GM13976 (cell line): ENCODE measurements at regions not wholly inside any gene's neighbourhood (a gene's known extent, or its start where the extent isn't known, plus 50 kb on each side); places are given as distances from the start of the nearest gene placed in this dataset.

Experiments used
- DNase-seq: peaks from one replicate; pipeline ENCODE4 v3.0.0; 2012; ENCODE audit warnings: low spot score
- in situ Hi-C: fragments of 300-500 bp; cut with MboI; formaldehyde crosslinking; loops from one replicate; pipeline ENCODE4 v1.12.0; 2022; ENCODE audit warnings: low sequenced_read_pairs, mixed read lengths, inconsistent platforms; ENCODE audit not compliant: unreplicated experiment
- TF ChIP-seq, protein P1 (sequence below): IDR thresholded peaks from 2 replicates; pipeline ENCODE4 v1.5.1; 2012; ENCODE audit warnings: borderline replicate concordance, mild to moderate bottlenecking; ENCODE audit not compliant: insufficient read depth; ENCODE audit errors: extremely low read depth, missing control alignments, control extremely low read depth

DNA sequence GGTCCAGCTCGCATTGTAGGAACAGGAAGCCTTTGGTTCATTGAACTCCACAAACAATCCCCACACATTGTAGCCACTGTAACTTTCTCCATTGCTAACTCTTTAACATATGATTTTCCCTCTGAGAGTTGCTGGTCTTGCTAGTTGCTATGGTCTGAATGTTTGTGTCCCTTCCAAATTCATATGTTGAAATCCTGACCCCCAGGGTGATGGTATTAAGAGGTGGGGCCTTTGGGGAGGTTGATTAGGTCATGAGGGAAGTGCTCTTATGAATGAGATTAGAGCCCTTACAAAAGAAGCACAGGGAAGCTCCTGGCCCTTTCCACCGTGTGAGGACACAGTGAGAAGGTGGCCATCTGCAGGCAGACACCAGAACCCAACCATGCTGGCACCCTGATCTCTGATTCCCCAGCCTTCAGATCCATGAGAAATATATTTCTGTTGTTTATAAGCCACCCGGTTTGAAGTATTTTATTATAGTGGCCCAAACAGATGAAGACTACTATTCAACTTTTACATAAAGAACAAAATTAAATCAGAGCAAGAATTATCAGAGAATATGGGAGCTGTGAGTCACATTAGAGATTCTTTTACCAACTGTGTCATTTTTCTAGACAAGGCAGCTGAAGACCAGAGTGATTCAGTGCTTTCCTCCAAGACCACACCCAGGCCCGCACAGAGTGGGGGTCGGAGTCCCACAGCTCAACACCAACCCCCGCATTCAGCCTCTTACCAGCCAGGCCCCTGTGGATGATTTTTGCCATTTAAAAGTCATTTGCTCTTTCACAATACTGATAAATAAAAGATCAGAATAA is 143.0 kb downstream of the SAMD5 start:
- TF ChIP-seq, protein P1, sequence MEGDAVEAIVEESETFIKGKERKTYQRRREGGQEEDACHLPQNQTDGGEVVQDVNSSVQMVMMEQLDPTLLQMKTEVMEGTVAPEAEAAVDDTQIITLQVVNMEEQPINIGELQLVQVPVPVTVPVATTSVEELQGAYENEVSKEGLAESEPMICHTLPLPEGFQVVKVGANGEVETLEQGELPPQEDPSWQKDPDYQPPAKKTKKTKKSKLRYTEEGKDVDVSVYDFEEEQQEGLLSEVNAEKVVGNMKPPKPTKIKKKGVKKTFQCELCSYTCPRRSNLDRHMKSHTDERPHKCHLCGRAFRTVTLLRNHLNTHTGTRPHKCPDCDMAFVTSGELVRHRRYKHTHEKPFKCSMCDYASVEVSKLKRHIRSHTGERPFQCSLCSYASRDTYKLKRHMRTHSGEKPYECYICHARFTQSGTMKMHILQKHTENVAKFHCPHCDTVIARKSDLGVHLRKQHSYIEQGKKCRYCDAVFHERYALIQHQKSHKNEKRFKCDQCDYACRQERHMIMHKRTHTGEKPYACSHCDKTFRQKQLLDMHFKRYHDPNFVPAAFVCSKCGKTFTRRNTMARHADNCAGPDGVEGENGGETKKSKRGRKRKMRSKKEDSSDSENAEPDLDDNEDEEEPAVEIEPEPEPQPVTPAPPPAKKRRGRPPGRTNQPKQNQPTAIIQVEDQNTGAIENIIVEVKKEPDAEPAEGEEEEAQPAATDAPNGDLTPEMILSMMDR, result no peak
- DNase-seq, result no peak
- in situ Hi-C loops, result no loop called here

DNA sequence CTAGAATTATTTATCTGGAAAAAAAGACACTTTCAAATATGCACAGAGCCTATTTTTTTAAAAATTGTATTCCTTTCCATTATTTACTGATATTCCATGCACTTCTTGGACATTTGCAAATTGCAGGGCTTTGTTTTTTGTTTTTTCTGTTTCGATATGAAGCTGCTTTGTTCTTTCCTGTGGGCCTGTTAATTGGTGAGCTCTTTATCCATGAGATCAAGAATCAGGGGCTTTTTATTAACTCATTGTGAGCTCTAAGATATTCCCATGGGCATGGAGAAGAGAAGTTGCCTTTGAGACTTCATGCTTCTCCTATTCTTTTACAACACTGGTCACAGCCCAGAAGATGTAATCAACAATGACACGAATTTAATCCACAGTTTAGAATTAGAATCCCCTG is 145.1 kb downstream of the SAMD5 start:
- DNase-seq, result no peak
- in situ Hi-C loops, result no loop called here

DNA sequence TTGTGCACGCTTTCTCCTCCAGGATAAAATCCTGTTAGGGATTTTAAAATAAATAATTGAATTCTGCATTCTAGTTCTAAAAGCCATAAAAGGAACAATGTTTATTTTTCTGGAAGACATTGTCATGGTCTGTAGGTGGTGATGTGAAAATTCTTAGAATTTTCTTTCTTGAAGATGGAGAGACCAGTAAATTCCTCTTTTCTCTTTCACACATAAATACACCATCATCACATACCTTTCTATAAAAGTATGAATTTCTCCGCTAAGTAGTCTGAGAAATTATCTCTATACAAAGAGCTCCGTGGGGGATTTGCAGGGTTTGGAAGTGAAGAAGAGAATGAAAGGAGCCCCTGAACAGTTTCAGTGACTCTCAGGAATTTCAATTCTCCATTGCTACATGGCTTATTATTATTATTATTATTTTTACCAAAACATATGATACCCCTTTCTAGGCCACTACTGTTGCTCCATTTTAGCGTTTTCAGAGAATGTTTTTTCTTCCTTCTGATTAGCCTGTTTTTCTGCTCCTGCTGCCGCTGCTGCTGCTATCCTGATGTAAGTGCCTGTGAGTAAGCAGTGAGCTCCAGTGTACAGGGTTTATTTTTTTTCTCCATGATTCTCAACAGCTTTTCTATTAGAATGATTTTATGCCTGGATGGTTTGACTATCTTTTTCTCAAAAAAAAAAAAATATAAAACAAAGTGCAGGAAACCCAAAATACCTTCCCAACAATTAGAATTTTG is 145.8 kb downstream of the SAMD5 start:
- no peak for DNase-seq
- TF ChIP-seq, protein P1, result no peak
- in situ Hi-C loops, result no loop called here

More for the DNA sequence above, 145.1 kb downstream of the SAMD5 start:
- TF ChIP-seq, protein P1, result no peak

DNA sequence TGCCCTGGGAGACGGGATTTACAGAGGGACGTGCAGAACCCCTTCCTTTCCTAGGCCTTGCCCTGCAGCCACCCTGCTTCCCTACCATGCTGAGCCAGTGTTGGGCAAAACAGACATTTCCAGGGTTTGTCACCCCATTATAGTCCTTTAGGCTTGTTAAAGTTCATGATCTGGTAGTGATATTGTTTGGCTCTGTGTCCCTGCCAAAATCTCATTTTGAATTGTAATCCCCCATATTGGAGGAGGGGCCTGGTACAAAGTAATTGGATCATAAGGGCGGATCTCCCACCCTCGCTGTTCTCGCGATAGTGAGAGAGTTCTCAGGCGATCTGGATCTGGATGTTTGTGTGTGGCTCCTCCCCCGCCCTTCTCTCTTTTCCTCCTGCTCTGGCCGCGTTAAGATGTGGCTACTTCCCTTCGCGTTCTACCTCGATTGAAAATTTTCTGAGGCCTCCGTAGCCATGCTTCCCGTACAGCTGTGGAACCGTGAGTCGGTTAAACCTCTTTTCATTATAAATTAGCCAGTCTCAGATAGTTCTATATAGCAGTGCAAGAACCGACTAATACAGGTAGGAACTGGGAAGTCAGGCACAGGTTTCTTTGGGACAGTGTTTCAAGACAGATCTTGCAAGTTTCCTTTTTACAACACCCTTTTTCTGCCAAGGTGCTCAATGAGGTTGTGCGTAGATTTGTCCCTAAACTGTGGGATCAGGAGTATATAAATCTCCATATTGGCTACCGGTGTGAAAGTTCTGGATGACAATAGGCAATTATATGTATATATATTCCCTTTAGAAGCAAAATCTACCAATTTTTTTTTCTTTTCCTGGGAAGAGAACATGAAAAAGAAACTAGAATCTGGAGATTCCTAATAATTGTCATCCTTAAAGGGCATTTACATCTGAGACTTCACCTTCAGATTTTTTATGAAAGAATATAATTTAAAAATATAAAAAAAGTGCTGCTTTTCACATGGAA is 152.1 kb downstream of the SAMD5 start:
- in situ Hi-C loops, result no loop called here
- DNase-seq, result no peak
- TF ChIP-seq, protein P1, result no peak

DNA sequence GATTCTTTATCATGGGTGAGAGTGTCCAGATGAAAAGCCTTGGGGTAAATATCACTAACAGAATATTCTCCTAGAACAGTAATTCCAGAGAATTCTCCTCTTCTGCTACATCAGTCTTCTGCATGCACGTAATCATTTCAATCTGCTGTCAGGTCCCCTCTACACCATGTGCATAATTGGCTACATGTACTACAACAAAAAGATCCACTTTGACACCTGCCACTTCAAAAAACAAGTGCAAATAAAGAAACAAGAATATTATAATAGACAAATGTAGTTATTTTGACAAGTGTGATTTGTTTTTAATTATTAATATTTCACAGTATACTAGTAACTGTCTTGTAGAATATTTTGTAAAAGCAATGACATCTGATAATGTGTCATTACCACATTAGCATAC is 154.2 kb downstream of the SAMD5 start:
- DNase-seq, result no peak
- TF ChIP-seq, protein P1, result no peak
- in situ Hi-C loops, result no loop called here

DNA sequence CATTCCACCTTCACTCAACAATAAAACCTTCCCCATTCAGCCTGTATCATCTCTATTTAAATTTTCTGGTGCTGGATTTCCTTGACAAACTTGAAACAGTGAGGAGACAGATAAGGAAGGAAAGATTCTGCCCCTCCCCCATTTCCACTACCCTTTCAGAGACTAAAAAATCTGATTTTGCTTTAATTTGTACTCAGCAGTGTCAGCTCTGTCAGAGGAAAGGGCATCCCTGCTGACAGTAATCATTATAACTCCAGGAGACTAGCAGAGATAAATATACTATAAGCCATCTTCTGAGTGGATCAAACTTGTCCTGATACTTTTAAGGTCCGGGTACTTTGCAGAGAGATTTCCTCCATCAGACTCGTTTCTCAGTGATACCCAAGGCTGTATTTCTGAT is 155.6 kb downstream of the SAMD5 start:
- TF ChIP-seq, protein P1, result no peak
- DNase-seq, result no peak
- in situ Hi-C loops, result no loop called here
